ENCODE measurements at regions not wholly inside any gene's neighbourhood (a gene's known extent, or its start where the extent isn't known, plus 50 kb on each side); places are given as distances from the start of the nearest gene placed in this dataset.

DNA sequence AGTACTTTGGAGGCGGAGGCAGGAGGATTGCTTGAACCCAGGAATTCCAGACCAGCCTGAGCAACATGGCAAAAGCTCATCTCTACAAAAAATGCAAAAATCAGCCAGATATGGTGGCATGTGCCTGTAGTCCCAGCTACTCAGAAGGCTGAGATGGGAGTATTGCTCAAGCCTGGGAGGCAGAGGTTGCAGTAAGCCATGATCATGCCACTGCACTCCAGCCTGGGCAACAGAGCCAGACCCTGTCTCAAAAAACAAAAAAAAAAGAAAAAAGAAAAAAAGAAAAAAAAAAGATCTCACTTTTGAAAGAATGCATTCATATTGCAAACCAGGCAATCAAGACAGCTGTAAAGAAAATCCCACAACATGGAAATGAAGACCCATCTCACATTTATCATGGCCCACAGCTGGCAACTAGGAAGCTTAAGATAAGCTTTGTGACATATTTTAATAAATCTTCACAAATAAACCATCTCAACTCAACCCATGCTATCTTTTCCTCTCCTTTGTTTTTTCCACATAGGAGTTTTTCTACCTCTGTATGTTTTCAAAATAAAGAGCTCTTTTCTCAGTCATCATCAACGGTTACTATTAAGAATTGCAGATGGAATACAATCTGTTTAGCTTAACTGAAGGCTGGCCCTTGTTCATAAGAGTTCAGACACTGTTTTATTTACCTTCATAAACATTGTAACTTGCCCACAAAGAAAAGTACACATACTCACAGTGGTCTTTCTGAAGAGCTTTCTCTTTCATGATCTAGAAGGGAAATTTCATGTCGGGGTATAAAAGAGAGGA lies 137.0 kb downstream of the MREG start:
- no peaks in the 10 kb centered on the region for H3K27me3 Mint-ChIP-seq (ENCODE audit: unreplicated experiment)
- H3K27ac Mint-ChIP-seq (ENCODE audit: unreplicated experiment) = no peak overlapping the region
- H3K4me1 Mint-ChIP-seq (ENCODE audit: low read depth, unreplicated experiment) = peaks cover 10% of the 10 kb centered on the region
- DNase-seq = no peak
- no peaks in the 10 kb centered on the region for H3K36me3 Mint-ChIP-seq (ENCODE audit: unreplicated experiment)
- H3K4me3 Mint-ChIP-seq (ENCODE audit: unreplicated experiment) = no peak overlapping the region
- H3K9me3 Mint-ChIP-seq (ENCODE audit: unreplicated experiment) = peaks cover under 1% of the 10 kb centered on the region
- TF ChIP-seq, protein P1, sequence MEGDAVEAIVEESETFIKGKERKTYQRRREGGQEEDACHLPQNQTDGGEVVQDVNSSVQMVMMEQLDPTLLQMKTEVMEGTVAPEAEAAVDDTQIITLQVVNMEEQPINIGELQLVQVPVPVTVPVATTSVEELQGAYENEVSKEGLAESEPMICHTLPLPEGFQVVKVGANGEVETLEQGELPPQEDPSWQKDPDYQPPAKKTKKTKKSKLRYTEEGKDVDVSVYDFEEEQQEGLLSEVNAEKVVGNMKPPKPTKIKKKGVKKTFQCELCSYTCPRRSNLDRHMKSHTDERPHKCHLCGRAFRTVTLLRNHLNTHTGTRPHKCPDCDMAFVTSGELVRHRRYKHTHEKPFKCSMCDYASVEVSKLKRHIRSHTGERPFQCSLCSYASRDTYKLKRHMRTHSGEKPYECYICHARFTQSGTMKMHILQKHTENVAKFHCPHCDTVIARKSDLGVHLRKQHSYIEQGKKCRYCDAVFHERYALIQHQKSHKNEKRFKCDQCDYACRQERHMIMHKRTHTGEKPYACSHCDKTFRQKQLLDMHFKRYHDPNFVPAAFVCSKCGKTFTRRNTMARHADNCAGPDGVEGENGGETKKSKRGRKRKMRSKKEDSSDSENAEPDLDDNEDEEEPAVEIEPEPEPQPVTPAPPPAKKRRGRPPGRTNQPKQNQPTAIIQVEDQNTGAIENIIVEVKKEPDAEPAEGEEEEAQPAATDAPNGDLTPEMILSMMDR (IDR thresholded peaks at IDR 0.05; ENCODE audit: partially characterized antibody, unreplicated experiment) = no peak

DNA sequence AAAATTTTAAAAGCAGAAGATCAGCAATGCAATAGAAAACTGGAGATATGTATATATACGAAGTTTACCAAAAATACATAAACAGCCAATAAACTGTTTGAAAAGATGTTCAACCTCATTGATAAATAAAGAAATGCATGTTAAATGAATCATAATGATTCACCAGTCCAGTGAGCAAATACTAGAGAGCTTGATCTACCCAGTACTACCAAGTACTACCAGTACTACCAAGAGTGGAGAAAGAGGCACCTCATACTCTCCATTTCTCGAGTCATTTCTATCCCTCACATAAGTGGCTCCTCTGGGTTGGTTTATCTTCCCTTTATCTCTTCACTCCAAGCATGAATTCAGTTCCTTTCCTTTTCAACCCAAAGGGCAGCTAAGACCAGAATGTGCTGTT lies 138.9 kb downstream of the MREG start:
- TF ChIP-seq, protein P1 (IDR thresholded peaks at IDR 0.05; ENCODE audit: partially characterized antibody, unreplicated experiment) = no peak
- Mint-ChIP-seq H3K4me1 (ENCODE audit: low read depth, unreplicated experiment) (no peaks in the 10 kb centered on the region), H3K27me3 (ENCODE audit: unreplicated experiment) (no peaks in the 10 kb centered on the region), H3K4me3 (ENCODE audit: unreplicated experiment) (no peak overlapping the region), H3K27ac (ENCODE audit: unreplicated experiment) (no peak overlapping the region), H3K9me3 (ENCODE audit: unreplicated experiment) (no peaks in the 10 kb centered on the region), H3K36me3 (ENCODE audit: unreplicated experiment) (no peaks in the 10 kb centered on the region)
- DNase-seq = no peak

DNA sequence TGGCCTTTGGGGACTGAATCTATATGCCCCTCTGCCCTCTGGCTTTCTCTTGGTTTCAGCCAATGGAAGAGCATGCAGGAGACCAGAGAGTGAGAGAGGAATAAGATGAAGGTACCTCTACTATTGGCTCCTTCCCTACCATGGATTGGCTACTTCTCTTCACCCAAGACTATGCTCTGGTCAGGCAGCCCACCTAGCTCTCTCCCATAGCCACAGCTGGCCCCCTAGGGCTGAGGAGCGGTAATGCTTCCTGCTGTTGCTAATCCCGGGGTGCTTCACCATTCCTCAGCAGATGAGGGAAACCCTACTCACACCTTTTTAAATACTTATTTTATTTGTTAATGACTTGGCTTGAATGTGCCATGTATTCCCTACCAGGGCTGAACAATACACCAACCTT lies 142.4 kb downstream of the MREG start:
- Mint-ChIP-seq H3K36me3 (ENCODE audit: unreplicated experiment) (no peaks in the 10 kb centered on the region), H3K4me3 (ENCODE audit: unreplicated experiment) (no peak overlapping the region), H3K4me1 (ENCODE audit: low read depth, unreplicated experiment) (no peaks in the 10 kb centered on the region), H3K27me3 (ENCODE audit: unreplicated experiment) (no peaks in the 10 kb centered on the region), H3K9me3 (ENCODE audit: unreplicated experiment) (no peaks in the 10 kb centered on the region), H3K27ac (ENCODE audit: unreplicated experiment) (no peak overlapping the region)
- peak; percentile 51 for DNase-seq
- TF ChIP-seq, protein P1 (IDR thresholded peaks at IDR 0.05; ENCODE audit: partially characterized antibody, unreplicated experiment) = peak; percentile 52

DNA sequence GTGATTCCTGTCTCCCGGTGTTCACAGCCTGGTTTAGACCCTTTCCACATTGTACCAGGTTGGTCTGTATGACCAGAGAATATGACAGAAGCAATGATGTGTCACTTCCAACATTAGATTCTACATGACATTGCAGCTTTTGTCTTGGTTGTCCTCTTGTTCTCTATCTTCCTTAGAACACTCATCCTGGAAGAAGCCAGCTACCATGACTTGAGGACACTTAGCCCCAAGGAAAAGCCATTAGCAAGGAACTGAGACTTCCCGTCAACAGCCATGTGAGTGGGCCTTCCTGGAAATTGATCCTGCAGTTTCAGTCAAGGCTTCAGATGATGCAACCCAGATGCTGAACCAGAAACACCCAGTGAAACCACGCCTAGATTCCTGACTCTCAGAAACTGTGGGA lies 143.3 kb downstream of the MREG start:
- Mint-ChIP-seq H3K27me3 (ENCODE audit: unreplicated experiment) (no peaks in the 10 kb centered on the region), H3K4me3 (ENCODE audit: unreplicated experiment) (no peak overlapping the region), H3K9me3 (ENCODE audit: unreplicated experiment) (no peaks in the 10 kb centered on the region), H3K27ac (ENCODE audit: unreplicated experiment) (no peak overlapping the region), H3K36me3 (ENCODE audit: unreplicated experiment) (no peaks in the 10 kb centered on the region), H3K4me1 (ENCODE audit: low read depth, unreplicated experiment) (no peaks in the 10 kb centered on the region)
- DNase-seq = no peak
- TF ChIP-seq, protein P1 (IDR thresholded peaks at IDR 0.05; ENCODE audit: partially characterized antibody, unreplicated experiment) = no peak

DNA sequence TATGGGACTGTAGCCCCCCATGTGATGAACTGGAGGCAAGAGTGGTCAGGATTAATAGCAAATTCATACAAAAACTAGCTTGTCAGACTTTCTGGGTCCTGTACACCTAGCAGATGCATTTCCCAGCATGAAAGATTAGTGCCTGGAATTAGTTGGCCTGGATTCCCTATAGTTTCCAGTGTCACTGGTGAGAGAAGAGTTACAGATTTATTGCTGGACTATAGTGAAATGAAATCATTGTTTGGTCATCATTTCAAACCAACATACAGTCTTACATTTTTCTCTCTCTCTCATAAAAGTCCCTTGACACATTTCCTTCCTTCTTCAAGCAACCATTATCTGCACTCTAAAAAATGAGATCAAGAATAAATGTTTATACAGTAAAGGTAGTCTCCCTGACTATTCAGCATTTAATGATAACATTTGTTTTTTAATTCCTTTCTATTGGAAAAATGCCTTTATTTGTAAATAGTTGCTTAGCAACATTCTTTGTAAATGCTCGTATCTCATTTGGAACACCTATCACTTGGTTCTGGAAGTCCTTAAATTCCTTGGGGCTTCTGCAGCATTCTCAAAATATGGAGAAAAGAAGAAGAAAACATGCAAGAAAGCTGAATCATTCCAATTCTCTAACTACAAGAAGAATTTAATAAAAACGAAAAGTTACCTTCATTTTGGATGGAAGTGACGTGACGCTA lies 144.4 kb downstream of the MREG start:
- Mint-ChIP-seq H3K36me3 (ENCODE audit: unreplicated experiment) (no peaks in the 10 kb centered on the region), H3K4me3 (ENCODE audit: unreplicated experiment) (no peak overlapping the region), H3K4me1 (ENCODE audit: low read depth, unreplicated experiment) (no peaks in the 10 kb centered on the region), H3K9me3 (ENCODE audit: unreplicated experiment) (no peaks in the 10 kb centered on the region), H3K27ac (ENCODE audit: unreplicated experiment) (no peak overlapping the region), H3K27me3 (ENCODE audit: unreplicated experiment) (no peaks in the 10 kb centered on the region)
- TF ChIP-seq, protein P1 (IDR thresholded peaks at IDR 0.05; ENCODE audit: partially characterized antibody, unreplicated experiment) = no peak
- DNase-seq = no peak
